A673 (cell line): ENCODE measurements at regions not wholly inside any gene's neighbourhood (a gene's known extent, or its start where the extent isn't known, plus 50 kb on each side); places are given as distances from the start of the nearest gene placed in this dataset.

ENCODE experiments used
- EZH2 ChIP-seq: fragments of 200-600 bp; sonication (generic); IDR thresholded peaks from 2 replicates; pipeline ENCODE4 v1.6.1; 2017; ENCODE audit warnings: borderline replicate concordance, low read depth, mild to moderate bottlenecking, mixed read lengths, antibody characterized with exemption, low read length; ENCODE audit not compliant: poor library complexity, severe bottlenecking
- TF ChIP-seq, protein P1 (sequence below): fragments of 300-800, 200-600 bp; sonication (generic); conservative IDR thresholded peaks from 2 replicates; pipeline ENCODE4 v1.5.1; 2017; ENCODE audit warnings: low read depth, mild to moderate bottlenecking, antibody characterized with exemption, low read length, moderate library complexity, mixed read lengths

DNA sequence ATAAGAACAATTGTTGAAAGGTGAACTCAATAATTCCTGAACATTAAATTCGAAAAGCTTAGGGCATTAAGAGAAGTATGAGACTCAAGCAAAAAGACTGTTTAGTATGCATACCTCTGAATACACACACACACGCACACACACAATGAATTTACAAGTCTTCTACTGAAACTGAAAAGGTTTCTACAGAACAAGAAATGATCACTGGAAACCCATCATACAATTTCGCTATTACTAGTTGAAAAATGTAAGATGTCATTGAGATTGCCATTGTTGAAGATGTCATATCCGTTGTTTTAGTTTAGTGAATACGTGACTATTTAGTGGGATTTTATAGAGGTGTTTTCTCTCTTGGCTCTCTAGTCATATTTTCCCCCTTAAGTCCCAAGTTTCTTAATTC, 106.8 kb downstream of the FOXB1 start:
- TF ChIP-seq, protein P1, sequence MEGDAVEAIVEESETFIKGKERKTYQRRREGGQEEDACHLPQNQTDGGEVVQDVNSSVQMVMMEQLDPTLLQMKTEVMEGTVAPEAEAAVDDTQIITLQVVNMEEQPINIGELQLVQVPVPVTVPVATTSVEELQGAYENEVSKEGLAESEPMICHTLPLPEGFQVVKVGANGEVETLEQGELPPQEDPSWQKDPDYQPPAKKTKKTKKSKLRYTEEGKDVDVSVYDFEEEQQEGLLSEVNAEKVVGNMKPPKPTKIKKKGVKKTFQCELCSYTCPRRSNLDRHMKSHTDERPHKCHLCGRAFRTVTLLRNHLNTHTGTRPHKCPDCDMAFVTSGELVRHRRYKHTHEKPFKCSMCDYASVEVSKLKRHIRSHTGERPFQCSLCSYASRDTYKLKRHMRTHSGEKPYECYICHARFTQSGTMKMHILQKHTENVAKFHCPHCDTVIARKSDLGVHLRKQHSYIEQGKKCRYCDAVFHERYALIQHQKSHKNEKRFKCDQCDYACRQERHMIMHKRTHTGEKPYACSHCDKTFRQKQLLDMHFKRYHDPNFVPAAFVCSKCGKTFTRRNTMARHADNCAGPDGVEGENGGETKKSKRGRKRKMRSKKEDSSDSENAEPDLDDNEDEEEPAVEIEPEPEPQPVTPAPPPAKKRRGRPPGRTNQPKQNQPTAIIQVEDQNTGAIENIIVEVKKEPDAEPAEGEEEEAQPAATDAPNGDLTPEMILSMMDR: no peak
- no peak for TF ChIP-seq EZH2
